ENCODE measurements at regions not wholly inside any gene's neighbourhood (a gene's known extent, or its start where the extent isn't known, plus 50 kb on each side); places are given as distances from the start of the nearest gene placed in this dataset.

- TF ChIP-seq, protein P1, sequence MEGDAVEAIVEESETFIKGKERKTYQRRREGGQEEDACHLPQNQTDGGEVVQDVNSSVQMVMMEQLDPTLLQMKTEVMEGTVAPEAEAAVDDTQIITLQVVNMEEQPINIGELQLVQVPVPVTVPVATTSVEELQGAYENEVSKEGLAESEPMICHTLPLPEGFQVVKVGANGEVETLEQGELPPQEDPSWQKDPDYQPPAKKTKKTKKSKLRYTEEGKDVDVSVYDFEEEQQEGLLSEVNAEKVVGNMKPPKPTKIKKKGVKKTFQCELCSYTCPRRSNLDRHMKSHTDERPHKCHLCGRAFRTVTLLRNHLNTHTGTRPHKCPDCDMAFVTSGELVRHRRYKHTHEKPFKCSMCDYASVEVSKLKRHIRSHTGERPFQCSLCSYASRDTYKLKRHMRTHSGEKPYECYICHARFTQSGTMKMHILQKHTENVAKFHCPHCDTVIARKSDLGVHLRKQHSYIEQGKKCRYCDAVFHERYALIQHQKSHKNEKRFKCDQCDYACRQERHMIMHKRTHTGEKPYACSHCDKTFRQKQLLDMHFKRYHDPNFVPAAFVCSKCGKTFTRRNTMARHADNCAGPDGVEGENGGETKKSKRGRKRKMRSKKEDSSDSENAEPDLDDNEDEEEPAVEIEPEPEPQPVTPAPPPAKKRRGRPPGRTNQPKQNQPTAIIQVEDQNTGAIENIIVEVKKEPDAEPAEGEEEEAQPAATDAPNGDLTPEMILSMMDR (IDR thresholded peaks at IDR 0.05) = no peak
- TF ChIP-seq POLR2A (IDR thresholded peaks at IDR 0.05) = no peak
These were observed 355.8 kb downstream of the CCDC85A start for GRCh38 chr2:56539618-56540017.

Data from esophagus squamous epithelium (tissue), 4 donors.